OCI-LY3 (cell line): ENCODE measurements at regions not wholly inside any gene's neighbourhood (a gene's known extent, or its start where the extent isn't known, plus 50 kb on each side); places are given as distances from the start of the nearest gene placed in this dataset.

Experiments
- EZH2phosphoT487 ChIP-seq: fragments of 200-600 bp; shearing (Covaris generic); IDR thresholded peaks from 2 replicates; pipeline ENCODE4 v1.6.1; 2018; ENCODE audit warnings: antibody characterized with exemption, mixed run types, low read depth
- TF ChIP-seq, protein P1 (sequence below): fragments of 200-600, 300-600 bp; sonication (generic); IDR thresholded peaks from 2 replicates; pipeline ENCODE4 v1.5.1; 2014; ENCODE audit warnings: antibody characterized with exemption, low read length, low read depth

DNA sequence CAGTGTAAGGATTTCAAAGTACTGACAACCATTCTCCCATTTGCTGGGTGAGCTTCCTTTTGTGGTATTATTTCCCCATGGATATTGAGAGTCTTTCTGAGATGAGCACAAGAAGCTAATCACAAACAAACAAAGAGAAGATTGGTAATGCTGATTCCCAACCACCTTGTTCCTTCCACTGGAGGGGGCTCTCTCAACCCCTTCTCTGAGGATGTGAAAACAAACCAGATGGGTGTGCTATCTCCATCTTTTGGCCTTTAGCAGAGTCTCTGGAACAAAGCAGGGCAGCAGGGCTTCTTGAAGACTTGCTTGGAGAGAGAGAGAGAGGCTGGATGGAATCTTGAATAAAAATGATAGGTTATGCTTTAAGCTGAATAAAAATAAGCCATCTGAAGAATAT lies 576.7 kb upstream of the ZNF462 start:
- TF ChIP-seq, protein P1, sequence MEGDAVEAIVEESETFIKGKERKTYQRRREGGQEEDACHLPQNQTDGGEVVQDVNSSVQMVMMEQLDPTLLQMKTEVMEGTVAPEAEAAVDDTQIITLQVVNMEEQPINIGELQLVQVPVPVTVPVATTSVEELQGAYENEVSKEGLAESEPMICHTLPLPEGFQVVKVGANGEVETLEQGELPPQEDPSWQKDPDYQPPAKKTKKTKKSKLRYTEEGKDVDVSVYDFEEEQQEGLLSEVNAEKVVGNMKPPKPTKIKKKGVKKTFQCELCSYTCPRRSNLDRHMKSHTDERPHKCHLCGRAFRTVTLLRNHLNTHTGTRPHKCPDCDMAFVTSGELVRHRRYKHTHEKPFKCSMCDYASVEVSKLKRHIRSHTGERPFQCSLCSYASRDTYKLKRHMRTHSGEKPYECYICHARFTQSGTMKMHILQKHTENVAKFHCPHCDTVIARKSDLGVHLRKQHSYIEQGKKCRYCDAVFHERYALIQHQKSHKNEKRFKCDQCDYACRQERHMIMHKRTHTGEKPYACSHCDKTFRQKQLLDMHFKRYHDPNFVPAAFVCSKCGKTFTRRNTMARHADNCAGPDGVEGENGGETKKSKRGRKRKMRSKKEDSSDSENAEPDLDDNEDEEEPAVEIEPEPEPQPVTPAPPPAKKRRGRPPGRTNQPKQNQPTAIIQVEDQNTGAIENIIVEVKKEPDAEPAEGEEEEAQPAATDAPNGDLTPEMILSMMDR, result peak; percentile 82
- TF ChIP-seq EZH2phosphoT487, result no peak
